ENCODE measurements at regions not wholly inside any gene's neighbourhood (a gene's known extent, or its start where the extent isn't known, plus 50 kb on each side); places are given as distances from the start of the nearest gene placed in this dataset.

DNA sequence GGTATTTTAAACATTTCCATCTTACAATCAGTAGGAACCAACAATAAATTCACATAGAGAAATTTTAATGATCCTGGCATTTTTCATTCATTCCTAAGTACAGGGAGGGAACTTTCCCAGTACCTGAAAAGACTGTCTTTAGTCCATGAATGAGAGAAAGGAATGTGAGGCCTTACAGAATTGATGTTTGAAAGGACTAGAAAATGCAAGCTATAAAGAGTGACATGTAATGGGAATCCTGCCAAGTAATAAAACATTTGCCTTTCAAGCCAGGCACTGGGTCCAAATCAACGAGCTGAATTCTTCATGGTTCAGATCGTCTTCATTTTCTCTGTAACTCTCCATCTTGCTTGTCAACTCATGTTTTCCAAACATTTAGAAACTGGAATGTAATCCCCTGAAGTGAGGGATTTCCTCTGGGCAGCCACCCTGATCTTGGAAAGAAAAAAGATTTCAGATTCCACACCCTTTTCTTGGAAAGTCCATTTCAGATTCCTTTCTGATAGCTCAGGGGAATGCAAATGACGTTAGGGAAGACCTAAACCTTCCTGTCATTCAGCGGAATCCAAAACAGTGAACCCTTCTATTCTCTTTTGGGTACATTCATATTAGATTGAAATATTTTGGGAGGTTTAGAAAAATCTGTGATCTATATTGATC, 315.8 kb downstream of the SH3GL2 start:
- no peak for DNase-seq

DNA sequence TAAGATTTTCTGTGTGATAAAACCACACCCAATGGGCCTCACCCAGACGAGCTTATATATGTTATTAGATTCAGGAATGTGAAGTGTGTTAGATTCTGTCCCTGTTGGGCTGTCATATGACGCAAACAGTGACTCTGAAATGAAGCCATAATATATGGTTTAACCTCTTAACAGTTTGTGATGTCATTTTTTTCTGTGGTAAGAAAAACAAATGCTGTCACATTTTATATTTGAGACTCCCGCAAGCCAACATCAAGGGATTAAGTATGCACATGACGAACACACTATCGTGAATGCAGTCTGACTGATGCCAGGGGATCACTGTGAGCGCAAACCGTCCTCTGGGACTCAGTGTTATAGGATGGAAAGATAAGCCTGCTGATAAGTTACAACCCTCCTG, 321.7 kb downstream of the SH3GL2 start:
- no peak for DNase-seq

DNA sequence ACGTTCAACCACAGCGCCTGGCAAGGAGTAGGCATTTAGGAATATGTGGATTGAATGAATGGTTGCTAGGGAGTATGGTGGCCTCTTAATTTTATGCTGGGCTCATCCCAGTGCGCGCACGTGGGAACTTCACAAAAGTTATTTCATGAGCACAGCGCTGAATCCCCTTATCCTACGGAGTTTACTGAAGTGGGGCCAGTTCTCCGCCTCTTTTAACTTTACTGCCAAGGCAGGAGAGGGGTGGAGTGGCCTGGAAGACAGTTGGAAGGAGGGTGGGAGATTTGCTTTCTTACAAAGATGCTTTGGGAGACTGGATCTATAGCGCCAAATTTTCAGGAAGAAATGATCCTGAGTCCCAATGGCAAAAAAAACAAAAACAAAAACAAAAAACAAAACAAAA, 326.5 kb downstream of the SH3GL2 start:
- DNase-seq: no peak

DNA sequence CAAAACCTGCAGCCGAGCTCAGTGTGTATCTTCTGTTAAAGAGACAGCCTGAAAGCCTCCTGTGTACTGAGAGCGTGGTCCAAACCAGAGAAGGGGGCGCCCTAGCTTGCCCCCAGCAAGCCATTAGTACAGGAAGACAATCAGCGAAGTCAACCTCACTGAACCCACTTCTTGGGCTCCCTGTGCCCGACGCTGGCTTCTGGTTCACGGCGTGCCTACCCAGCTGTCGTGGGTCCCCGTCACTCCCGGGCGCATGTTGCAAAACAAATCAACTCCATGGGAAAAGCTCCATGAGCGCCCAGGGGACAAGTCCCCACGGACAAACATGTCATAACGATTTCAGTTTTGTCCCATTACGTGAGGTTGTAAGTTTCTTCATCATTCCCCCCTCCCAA, 326.9 kb downstream of the SH3GL2 start:
- no peak for DNase-seq

DNA sequence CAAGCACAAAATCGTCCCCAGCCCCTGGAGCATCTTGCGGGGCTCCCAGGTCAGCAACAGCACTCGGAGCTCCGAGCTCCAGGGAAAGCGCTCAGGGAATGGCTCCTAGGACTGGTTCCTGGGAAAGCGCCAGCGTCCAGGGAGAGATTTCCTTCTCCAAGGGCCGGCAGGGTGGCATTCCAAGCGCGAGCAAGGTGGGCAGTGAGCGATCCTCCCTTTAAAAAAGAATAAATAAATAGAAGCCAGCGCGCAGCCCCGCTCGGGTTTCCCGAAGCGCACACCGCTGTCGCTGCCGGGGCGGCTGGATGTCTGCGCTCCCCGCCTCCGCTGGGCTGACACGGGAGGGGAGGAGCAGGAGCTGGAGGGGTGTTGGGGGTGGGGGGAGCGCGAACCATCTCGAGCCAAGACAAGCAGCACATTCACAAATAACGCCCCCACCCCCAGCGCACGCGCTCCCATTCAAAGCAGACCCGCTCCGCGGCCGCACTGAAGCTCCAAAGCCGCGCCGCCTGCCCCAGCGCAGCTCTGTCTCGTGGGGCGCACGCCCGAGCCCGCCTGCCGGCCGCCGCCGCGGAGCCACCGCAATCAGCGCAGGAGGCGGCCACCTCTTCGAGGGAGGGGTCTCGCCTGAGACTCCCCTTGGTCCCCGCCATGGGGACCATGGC, 327.4 kb downstream of the SH3GL2 start:
- no peak for DNase-seq

DNA sequence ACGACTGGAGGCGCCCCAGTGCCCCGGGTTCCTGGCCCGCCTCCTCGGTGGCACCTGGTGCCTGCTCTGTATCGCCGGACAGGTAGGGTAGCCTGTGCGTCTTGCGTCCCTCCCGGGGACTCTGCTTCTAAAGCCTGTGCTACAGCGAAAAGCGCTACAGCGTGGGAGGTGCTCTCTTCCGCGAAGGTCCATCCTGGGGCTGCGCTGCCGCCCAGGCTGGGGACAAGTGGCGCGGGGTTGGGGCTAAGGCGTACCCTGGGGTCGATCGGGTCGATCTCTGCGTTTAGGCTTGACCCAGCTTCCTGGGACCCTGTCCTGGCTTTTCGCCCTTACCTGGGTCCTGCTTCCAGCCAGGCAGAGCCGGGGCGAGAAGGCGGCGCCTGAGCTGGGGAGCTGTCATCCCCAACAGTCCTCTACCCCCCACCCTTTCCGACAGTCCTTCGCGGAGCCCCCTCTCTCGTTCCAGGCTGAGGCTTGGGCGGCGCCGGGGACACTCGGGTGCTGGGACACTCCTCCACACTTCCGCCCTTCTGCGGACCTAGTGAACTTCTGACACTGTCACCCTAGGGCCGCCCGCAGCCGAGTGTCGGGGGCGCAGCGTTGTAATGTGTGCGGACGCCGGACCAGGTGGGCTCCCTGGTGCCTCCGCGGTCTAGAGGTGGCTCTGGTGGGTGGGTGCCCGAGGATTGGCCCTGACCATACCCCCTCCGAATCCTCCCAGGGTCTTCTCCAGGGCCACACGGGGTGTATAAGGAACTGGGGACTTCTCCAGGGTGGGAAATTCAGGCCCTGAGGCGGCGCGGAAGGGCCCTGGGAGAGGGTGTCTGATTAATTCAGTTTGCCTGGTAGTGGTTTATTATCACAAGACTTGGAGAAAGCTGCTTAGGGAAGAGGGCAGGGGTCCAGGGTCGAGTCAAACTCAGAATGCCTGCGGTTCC, 328.2 kb downstream of the SH3GL2 start:
- no peak for DNase-seq

DNA sequence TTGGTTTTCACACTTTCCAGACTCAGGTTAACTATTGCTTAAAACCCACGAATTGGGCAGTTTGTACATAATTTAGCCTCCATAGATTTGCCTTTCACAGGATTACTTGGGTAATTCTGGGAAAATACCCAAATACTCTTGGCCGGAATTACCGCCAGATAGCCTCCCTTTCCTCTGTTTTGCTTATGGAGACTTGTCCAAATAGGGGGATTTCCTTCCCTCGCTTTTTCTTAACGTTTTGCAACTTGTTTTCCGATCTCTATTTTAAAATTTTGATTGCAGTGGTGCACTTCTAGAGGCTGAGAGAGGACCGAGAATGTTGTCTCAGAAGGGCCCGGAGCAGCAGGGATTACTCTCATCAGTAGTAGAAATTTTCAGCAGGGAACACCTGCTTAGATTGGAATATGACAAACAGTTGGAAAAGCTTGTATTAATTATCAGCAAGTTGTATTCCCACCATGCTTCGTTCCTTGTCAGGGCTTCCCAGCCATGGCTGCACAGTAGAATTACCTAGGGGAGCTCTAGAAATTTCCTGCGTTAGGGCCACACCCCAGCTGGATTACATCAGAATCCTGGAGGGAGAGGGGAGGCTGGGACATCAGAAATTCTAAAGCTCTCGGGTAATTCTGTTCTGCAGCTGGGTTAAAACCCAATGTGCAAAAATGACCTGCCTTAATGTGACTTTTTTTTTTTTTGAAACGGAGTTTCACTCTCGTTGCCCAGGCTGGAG, 329.1 kb downstream of the SH3GL2 start:
- no peak for DNase-seq

DNA sequence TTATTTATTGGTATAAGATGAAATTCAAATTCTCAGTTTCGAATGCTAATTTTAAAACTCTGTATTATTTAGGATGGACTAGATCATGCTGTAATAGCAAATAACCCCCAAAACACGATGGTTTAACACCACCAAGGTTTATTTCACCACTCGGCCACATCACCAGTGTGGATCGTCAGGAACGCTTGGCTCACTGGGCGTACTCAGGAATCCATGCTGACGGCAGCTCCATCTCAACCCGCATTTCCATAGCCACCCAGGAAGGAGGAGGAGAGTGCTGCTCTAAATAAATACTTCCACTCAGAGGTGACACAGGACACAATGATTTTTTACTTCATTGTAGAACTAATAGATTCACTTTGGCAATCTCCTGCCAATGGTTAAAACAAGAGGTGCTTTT, 347.4 kb downstream of the SH3GL2 start:
- no peak for DNase-seq

DNA sequence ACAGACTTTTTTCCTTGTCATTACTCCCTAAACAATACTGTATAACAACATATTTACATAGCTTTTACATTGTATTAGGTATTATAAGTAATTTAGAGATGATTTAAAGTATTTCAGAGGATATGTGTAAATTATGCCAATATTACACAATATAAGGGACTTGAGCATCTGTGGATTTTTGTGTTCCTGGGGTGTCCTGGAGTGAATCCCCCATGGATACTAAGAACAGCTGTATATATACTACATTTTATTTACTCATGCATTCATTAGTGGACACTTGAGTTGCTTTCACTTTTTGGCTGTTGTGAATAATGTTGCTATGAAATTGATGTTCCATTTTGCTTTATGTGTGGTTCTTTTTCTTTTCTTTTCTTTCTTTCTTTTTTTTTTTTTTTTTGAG, 348.8 kb downstream of the SH3GL2 start:
- no peak for DNase-seq

DNA sequence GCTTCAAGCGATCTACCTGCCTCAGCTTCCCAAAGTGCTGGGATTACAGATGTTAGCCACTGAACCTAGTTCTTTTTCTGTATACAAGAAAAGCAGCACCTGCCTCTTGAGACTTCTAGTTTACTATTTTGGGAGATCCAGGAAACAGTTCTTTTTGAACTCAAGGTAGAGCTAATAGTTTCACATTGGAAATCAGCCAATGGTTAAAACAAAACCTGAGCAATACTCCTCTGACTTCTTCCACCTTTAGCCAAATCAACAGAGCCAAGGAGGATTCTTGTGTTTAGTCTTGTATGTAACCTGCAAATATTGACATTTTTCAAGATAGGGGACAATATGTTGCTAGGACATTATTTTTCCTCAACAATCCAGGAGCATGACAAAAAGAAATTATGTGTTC, 349.4 kb downstream of the SH3GL2 start:
- DNase-seq: no peak

DNA sequence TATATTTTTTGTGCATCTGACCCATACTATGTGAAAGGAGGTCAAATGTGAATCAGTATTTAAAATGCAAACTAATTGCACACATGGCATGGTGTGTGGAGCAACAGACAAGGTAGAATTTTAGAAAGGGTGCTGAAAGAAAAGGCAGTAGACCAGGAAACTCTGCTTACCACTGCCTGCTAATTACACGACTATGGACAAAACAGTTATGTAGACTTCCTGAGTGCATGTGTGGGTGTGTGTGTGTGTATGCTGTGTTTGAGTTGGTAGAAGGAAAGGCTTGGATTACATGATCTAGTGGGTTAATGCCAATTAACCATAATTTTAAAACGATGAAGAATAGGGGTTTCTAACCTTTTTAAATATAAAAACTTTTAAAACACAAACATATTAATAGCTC, 349.9 kb downstream of the SH3GL2 start:
- no peak for DNase-seq

DNA sequence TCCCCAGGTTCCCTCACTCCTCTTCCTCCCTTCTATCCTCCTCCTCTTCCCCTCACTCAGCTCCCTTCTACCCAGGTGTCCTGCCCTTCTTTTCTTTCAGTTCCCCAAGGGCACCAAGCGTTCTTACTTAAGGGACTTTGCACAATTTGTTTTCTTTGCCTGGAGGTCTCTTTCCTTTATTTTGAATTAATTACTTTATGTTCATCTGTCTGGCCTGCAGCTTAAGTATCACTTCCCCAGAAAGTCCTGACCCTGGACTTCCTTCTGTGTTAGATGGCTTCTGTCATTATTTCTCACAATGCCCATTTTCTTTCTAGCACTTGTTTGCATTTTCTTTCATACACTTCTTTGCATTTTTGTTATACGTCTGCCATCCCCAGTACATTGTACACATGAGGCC, 350.6 kb downstream of the SH3GL2 start:
- DNase-seq: no peak

DNA sequence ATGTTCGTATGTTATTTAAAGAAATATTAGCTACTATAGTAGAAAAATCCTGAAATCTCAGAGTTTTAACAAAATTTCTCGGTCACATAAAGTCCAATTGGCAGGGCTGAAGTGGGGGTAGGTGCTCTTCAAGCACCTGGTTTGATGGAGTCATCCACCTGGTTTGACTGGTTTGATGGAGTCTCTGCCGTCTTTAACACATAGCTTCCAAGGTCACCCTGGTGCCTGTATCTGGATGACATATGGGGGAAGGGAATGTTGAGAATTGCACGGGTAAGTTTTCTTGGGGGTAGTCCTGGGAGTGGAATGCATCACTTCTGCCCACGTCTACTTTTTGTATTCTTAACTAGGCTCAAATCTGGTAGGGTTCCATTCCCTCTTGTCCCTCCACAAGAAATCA, 351.2 kb downstream of the SH3GL2 start:
- DNase-seq: no peak

DNA sequence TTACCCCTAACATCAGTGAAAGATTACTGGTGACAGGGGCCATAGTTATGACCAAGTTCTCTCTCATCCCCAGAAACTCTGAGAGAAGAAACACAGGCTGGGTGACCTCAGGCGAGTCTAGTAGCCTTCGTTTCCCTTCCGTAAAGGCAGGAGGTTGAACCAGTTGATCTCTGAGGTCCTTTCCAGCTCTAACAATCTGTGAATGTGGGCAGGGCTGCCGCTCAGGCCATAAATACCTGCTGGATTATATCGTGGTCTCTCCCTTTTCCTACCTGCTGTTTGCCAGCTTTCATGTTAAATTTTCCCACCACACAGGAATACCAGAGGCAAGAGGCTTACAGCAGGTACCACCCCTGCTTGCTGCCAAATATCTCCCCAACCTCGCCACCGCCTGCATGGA, 357.5 kb downstream of the SH3GL2 start:
- no peak for DNase-seq

DNA sequence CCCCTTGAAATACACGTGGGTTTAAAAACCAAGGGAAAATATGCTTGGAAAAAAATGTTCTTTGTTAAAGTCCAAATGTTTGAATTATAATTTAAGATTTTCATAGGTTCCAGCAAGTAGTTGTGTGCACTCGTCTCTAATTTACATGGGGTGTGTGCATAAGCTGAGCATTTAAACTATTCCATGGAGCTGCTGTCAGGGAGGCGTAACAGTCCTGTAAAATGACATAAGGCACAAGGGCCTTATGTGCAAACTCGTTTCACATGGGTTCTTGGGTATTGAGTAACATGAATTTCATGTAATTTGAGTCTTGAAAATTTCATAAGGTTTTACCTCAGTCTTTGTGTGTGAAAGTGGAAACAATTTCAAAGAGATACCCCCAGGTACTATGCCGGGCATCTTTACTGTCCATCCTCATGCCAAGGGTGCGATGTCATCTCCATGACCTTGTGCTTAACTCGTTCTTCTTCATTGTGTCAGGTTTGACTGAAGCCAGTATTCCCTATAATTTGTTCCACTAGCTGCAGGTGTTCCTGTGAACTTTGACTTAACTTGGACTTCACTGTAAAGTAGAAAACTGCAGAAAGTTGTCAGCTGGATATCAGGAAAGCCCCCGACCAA, 359.3 kb downstream of the SH3GL2 start:
- DNase-seq: no peak

DNA sequence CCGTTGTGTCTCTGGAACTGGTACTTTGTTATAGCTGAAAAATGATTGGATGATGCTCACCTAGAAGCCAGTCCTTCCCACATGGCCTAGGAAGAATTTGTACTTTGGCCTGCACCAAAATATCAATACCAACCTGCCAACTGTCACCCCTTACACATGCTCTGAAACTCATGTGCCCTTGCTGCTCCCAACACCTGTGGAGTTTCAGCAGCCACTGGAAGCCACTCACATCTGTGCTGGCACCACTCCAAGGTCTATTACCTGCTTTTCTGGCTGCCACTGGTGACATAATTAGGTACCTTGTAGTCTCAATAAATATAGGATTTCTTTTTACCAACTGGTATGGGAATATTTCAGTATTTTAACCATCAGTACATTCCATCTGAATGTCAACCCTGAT, 363.6 kb downstream of the SH3GL2 start:
- DNase-seq: no peak

DNA sequence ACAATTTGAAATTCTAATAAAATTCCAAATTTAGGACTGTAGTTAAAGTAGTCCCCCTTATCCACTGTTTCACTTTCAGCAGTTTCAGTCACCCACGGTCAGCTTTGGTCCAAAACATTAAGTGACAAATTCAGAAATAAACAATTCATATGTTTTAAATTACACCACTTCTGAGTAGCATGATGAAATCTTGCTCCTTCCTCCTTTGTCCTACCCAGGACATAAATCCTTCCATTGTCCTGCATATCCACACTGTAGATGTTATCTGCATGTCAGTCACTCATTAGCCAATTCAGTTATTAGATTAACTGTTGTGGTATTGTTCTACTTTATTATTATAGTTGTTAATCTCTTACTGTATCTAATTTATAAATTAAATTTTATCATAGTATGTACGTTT, 376.5 kb downstream of the SH3GL2 start:
- DNase-seq: no peak

DNA sequence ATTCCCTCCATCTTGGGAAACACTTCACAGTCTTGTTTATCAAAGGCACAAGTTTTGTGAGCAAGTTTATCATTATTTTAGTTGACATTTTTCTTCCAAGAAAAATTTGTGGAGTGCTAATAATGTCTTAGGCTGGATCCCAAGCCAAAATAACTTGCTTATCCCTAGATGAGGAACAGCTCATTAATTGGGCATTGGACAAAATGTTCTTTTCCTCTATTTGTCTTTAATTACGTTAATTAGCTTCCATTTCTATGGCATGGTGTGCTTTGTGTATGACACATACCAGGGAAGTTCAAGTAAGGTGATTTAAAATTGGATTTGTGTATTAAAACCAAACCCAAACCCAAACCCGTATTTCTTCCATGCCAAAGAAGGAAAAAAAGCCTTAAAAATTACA, 379.5 kb downstream of the SH3GL2 start:
- DNase-seq: no peak

DNA sequence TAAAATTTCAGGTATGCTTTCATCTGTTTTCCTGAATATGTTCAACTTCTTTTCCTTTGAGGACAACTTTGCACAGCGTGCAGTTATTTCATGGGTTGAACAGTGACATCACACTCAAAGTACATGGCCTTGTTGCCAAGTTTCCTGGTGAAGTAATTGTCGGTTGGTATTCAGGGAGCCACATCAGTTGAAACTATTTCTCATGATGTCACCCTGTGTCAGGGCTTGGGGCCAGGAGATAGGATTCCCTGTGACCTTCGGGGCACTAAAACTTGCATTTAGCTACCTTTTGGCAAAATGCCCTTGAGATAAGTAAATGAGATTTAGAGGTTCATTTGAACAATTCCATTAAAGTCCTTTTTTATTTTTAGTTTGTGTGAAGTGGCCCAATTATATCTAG, 383.9 kb downstream of the SH3GL2 start:
- DNase-seq: no peak

DNA sequence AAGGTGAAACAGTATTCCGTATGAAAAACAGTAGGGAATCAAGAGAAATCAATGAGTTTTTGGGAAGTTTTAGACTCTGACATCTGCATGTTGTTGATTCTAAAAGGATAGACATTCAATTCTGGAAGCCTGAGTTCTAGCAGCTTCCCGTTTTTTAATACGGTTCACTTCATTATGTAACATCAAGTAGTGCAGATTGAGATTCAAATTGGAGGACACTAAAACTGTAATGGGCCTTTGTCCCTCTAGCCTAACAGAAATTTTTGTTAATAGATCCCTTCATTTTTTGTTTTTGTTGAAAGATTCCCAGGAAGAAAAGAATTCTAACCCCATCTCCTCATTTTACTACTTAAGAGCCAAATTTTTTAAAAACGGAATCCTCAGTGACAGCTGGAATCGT, 384.6 kb downstream of the SH3GL2 start:
- DNase-seq: no peak

DNA sequence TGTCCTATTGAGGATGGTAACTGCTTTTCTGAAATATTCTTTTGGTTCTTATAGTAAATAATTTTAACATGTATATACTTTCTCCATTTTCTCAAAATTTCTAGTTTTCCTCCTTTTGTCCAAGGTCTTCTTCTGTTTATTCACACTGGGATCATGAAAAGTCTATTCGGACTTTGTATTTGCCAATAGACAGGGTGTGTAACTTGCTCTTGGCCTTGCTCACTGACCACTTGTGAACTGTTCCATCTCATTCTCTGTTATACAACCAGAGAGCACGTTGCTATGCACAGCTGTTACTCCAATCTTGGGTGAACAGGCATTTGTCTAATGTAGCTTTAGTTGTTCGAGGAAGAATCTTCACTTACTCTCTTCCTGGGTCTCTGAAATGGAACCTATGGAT, 388.9 kb downstream of the SH3GL2 start:
- no peak for DNase-seq

DNA sequence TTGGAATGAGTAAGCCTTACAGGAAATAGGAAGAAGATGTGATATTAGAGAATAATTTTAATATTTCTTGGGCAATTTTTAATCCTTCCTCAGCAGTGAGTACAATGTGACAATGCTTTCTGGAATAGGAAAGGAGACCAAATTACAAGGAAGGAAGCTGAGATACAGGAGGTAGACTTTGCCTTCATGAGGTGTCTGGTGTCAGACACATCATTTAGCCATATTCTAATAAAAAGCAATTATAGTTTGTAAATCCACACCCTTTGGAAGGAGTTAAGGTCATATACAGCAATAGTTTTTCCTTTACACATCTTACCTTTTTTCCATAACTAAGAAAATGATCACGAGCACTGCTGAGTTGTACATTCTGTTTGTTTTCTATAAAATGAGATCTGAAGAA, 390.4 kb downstream of the SH3GL2 start:
- no peak for DNase-seq

DNA sequence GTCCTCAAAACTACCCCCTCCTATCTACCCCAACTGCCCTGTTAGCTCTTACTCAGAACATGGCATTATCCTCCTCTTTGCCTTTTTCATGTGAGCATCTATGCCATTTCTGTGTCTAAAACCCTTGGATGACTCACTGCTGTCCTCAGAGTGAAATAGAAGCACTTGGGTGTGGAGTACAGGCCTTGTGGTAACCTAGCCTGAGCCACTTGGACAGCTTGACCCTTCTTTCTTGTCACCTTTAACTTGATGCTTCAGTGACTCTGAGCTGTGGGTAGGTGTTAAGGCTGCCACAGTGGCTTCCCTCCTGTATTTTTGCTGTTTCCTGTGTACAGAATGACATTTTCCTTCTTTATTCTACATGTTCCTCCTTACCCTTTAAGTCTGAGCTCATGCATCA, 391.4 kb downstream of the SH3GL2 start:
- DNase-seq: no peak

Data from NCI-H1694 (cell line).